HepG2 (cell line): ENCODE measurements at regions not wholly inside any gene's neighbourhood (a gene's known extent, or its start where the extent isn't known, plus 50 kb on each side); places are given as distances from the start of the nearest gene placed in this dataset.

ENCODE experiments used
- ATAC-seq: fragments of 200-7000 bp; cut with Tn5 transposase; 3 replicates; pipeline ENCODE4 v1.9.1; 2020; ENCODE audit warnings: mild to moderate bottlenecking, moderate library complexity
- BruUV-seq: library from RNA; stranded (reverse); fragments of 400-500 nt; replicated peaks from 2 replicates; lab custom pipeline; 2021; lab: Mats Ljungman, UMichigan
- CTCF ChIA-PET: fragments of 300-600 bp; formaldehyde crosslinking; extraction: SDS; loops from one replicate; lab custom pipeline; 2021; ENCODE audit warnings: low total read pairs, inconsistent platforms, low intra/inter-chr PET ratio; lab: Yijun Ruan, JAX
- POLR2A ChIA-PET: fragments of 350-600 bp; sonication (Branson Sonifier 250); formaldehyde crosslinking; loops from one replicate; lab custom pipeline; 2020; ENCODE audit warnings: antibody characterized with exemption, inconsistent platforms; lab: Yijun Ruan, JAX
- DNase-seq: peaks from one replicate; pipeline ENCODE4 v3.0.0-alpha.2; 2015; ENCODE audit warnings: low spot score
- FAIRE-seq: peaks from 3 replicates; lab custom pipeline; 2011; peaks lifted over from hg19 to GRCh38; lab: Jason Lieb, UNC
- H2AFZ ChIP-seq: one replicate; pipeline ENCODE4 v1.6.1; 2011; ENCODE audit warnings: low read length, inconsistent platforms
- H3K27ac ChIP-seq: fragments of 300-600 bp; 3 replicates; pipeline ENCODE4 v1.8.0; 2011; ENCODE audit warnings: mixed run types, mild to moderate bottlenecking, mixed read lengths, low read length, inconsistent platforms; ENCODE audit not compliant: insufficient read depth; ENCODE audit errors: extremely low read length
- H3K27me3 ChIP-seq, 2 experiments: fragments of 200-600 bp in 1 of 2; 2 replicates in 1 of 2; 3 replicates in 1 of 2; pipeline versions ENCODE4 v1.6.0 to v1.8.0; 2011; ENCODE audit warnings: low read length in 2 of 2, mild to moderate bottlenecking in 2 of 2, moderate library complexity in 2 of 2, inconsistent platforms in 1 of 2; ENCODE audit not compliant: insufficient read depth in 2 of 2, control insufficient read depth in 1 of 2
- H3K36me3 ChIP-seq, 2 experiments: fragments of 200-600 bp in 1 of 2; replicated peaks in 1 of 2; 2 replicates in 1 of 2; 3 replicates in 1 of 2; pipeline versions ENCODE4 v1.5.1 to v1.8.0; 2011; ENCODE audit warnings: low read length in 2 of 2, inconsistent platforms in 1 of 2; ENCODE audit not compliant: insufficient read depth in 2 of 2, control insufficient read depth in 1 of 2
- H3K4me1 ChIP-seq: 2 replicates; pipeline ENCODE4 v1.5.1; 2012; ENCODE audit warnings: low read length, inconsistent platforms; ENCODE audit not compliant: insufficient read depth
- H3K4me2 ChIP-seq: 2 replicates; pipeline ENCODE4 v1.6.0; 2011; ENCODE audit warnings: low read depth, low read length, inconsistent platforms
- H3K4me3 ChIP-seq, 3 experiments: fragments of 200-600 bp in 1 of 3; sonication (generic), shearing (Covaris generic) in 1 of 3; replicated peaks in 1 of 3; 2 replicates each; pipeline ENCODE4 v1.5.1; 2011 to 2016; ENCODE audit warnings: low read length in 3 of 3, inconsistent platforms in 2 of 3, low read depth in 2 of 3, mild to moderate bottlenecking in 2 of 3, control low read depth in 1 of 3, mixed read lengths in 1 of 3; ENCODE audit not compliant: insufficient read depth in 1 of 3
- H3K79me2 ChIP-seq: one replicate; pipeline ENCODE4 v1.6.1; 2011; ENCODE audit warnings: low read length, inconsistent platforms; ENCODE audit not compliant: insufficient read depth
- H3K9ac ChIP-seq: 2 replicates; pipeline ENCODE4 v1.6.0; 2011; ENCODE audit warnings: mild to moderate bottlenecking, low read depth, low read length, inconsistent platforms; ENCODE audit not compliant: insufficient read depth
- H3K9me3 ChIP-seq: 2 replicates; pipeline ENCODE4 v1.5.1; 2012; ENCODE audit warnings: mild to moderate bottlenecking, low read length
- H4K20me1 ChIP-seq: 2 replicates; pipeline ENCODE4 v1.6.0; 2011; ENCODE audit warnings: inconsistent platforms, mild to moderate bottlenecking, low read length, moderate library complexity; ENCODE audit not compliant: insufficient read depth
- AHR ChIP-seq: IDR thresholded peaks from 2 replicates; pipeline ENCODE4 v1.6.1; 2018; ENCODE audit warnings: missing genetic modification reagents, missing compliant biosample characterization
- FOXA1 ChIP-seq, 2 experiments: fragments of 450-650 bp in 1 of 2; sonication (generic) in 1 of 2; formaldehyde crosslinking in 1 of 2; IDR thresholded peaks; 2 replicates each; pipeline versions ENCODE4 v1.4.0 to v1.6.1; 2016 to 2020; ENCODE audit warnings: missing genetic modification reagents in 1 of 2
- NR1H2 ChIP-seq: sonication (generic); formaldehyde crosslinking; IDR thresholded peaks from 2 replicates; pipeline ENCODE4 v1.8.1; 2022; ENCODE audit warnings: low read depth, missing genetic modification reagents, borderline replicate concordance
- REPIN1 ChIP-seq: sonication (generic); formaldehyde crosslinking; IDR thresholded peaks from 2 replicates; pipeline ENCODE4 v1.8.0; 2022; ENCODE audit warnings: missing genetic modification reagents, low read depth, mild to moderate bottlenecking, borderline replicate concordance
- ZBTB7B ChIP-seq: sonication (generic); formaldehyde crosslinking; IDR thresholded peaks from 2 replicates; pipeline ENCODE4 v1.4.0; 2020; ENCODE audit warnings: missing genetic modification reagents
- ZKSCAN8 ChIP-seq: IDR thresholded peaks from 2 replicates; pipeline ENCODE4 v1.6.1; 2016; ENCODE audit warnings: borderline replicate concordance, missing genetic modification reagents, missing compliant biosample characterization
- ZNF577 ChIP-seq: sonication (generic); formaldehyde crosslinking; IDR thresholded peaks from 2 replicates; pipeline ENCODE4 v1.4.0; 2020; ENCODE audit warnings: mild to moderate bottlenecking, low read depth, missing genetic modification reagents, borderline replicate concordance
- ZNF747 ChIP-seq: sonication (generic); formaldehyde crosslinking; IDR thresholded peaks from 2 replicates; pipeline ENCODE4 v1.8.1; 2023; ENCODE audit warnings: missing genetic modification reagents, mild to moderate bottlenecking, borderline replicate concordance
- ZNF781 ChIP-seq: sonication (generic); formaldehyde crosslinking; IDR thresholded peaks from 2 replicates; pipeline ENCODE4 v1.5.1; 2020; ENCODE audit warnings: borderline replicate concordance, mild to moderate bottlenecking, missing genetic modification reagents; ENCODE audit errors: not compliant biosample characterization
- ZNF850 ChIP-seq: sonication (generic); formaldehyde crosslinking; conservative IDR thresholded peaks from 2 replicates; pipeline ENCODE4 v1.9.0; 2021; ENCODE audit warnings: mild to moderate bottlenecking, missing genetic modification reagents
- ZNF879 ChIP-seq: sonication (generic); formaldehyde crosslinking; IDR thresholded peaks from 2 replicates; pipeline ENCODE4 v1.8.1; 2023; ENCODE audit warnings: missing genetic modification reagents
- in situ Hi-C: cut with HindIII; loops from 2 replicates; pipeline ENCODE4 v1.10.0; 2017; ENCODE audit warnings: low pct_unique_long_range_greater_than_20kb; ENCODE audit not compliant: extremely low pct_ligation_motif_present
- intact Hi-C: fragments of 100-400 bp; cut with micrococcal nuclease; formaldehyde crosslinking; loops from one replicate; pipeline ENCODE4 v1.10.0; 2022; ENCODE audit not compliant: unreplicated experiment
- TF ChIP-seq, protein P1 (sequence below): sonication (generic); formaldehyde crosslinking; IDR thresholded peaks from 2 replicates; pipeline ENCODE4 v1.4.0; 2020; ENCODE audit warnings: missing genetic modification reagents
- TF ChIP-seq, protein P2 (sequence below): sonication (generic); formaldehyde crosslinking; IDR thresholded peaks from 2 replicates; pipeline ENCODE4 v1.4.0; 2020; ENCODE audit warnings: missing genetic modification reagents, borderline replicate concordance

DNA sequence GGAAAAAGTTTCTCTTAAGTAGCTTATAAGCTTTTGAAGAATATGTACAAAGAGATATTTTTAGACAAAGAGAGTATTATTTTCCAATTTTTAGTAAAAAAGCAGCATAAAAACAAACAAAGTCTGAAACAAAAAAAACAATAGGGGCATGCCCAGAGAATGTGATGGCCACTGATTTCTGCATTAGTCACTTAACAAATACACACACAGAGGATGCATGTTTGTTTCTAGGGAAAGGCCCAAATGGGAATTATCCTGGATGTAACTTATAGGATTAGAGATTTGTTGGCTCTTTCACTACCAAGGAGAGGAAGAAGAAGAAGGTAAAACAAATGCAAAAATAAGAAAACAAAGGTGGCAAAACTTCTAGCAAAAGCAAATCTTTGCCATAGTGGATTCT, 95.9 kb upstream of the SCOC start:
- TF ChIP-seq ZNF747 (CRISPR knock-in tag) (no peak), ZNF781 (CRISPR knock-in tag) (no peak), AHR (CRISPR knock-in tag) (no peak), ZNF879 (CRISPR knock-in tag) (no peak), ZNF577 (no peak), ZNF850 (CRISPR knock-in tag) (no peak), FOXA1 (IDR thresholded peaks at IDR 0.05) (no peak), FOXA1 (CRISPR knock-in tag; IDR thresholded peaks at IDR 0.05) (no peak), ZKSCAN8 (no peak), NR1H2 (no peak), REPIN1 (CRISPR knock-in tag) (no peak), ZBTB7B (no peak)
- TF ChIP-seq, protein P1, sequence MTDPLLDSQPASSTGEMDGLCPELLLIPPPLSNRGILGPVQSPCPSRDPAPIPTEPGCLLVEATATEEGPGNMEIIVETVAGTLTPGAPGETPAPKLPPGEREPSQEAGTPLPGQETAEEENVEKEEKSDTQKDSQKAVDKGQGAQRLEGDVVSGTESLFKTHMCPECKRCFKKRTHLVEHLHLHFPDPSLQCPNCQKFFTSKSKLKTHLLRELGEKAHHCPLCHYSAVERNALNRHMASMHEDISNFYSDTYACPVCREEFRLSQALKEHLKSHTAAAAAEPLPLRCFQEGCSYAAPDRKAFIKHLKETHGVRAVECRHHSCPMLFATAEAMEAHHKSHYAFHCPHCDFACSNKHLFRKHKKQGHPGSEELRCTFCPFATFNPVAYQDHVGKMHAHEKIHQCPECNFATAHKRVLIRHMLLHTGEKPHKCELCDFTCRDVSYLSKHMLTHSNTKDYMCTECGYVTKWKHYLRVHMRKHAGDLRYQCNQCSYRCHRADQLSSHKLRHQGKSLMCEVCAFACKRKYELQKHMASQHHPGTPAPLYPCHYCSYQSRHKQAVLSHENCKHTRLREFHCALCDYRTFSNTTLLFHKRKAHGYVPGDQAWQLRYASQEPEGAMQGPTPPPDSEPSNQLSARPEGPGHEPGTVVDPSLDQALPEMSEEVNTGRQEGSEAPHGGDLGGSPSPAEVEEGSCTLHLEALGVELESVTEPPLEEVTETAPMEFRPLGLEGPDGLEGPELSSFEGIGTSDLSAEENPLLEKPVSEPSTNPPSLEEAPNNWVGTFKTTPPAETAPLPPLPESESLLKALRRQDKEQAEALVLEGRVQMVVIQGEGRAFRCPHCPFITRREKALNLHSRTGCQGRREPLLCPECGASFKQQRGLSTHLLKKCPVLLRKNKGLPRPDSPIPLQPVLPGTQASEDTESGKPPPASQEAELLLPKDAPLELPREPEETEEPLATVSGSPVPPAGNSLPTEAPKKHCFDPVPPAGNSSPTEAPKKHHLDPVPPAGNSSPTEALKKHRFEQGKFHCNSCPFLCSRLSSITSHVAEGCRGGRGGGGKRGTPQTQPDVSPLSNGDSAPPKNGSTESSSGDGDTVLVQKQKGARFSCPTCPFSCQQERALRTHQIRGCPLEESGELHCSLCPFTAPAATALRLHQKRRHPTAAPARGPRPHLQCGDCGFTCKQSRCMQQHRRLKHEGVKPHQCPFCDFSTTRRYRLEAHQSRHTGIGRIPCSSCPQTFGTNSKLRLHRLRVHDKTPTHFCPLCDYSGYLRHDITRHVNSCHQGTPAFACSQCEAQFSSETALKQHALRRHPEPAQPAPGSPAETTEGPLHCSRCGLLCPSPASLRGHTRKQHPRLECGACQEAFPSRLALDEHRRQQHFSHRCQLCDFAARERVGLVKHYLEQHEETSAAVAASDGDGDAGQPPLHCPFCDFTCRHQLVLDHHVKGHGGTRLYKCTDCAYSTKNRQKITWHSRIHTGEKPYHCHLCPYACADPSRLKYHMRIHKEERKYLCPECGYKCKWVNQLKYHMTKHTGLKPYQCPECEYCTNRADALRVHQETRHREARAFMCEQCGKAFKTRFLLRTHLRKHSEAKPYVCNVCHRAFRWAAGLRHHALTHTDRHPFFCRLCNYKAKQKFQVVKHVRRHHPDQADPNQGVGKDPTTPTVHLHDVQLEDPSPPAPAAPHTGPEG (CRISPR knock-in tag) = no peak
- TF ChIP-seq, protein P2, sequence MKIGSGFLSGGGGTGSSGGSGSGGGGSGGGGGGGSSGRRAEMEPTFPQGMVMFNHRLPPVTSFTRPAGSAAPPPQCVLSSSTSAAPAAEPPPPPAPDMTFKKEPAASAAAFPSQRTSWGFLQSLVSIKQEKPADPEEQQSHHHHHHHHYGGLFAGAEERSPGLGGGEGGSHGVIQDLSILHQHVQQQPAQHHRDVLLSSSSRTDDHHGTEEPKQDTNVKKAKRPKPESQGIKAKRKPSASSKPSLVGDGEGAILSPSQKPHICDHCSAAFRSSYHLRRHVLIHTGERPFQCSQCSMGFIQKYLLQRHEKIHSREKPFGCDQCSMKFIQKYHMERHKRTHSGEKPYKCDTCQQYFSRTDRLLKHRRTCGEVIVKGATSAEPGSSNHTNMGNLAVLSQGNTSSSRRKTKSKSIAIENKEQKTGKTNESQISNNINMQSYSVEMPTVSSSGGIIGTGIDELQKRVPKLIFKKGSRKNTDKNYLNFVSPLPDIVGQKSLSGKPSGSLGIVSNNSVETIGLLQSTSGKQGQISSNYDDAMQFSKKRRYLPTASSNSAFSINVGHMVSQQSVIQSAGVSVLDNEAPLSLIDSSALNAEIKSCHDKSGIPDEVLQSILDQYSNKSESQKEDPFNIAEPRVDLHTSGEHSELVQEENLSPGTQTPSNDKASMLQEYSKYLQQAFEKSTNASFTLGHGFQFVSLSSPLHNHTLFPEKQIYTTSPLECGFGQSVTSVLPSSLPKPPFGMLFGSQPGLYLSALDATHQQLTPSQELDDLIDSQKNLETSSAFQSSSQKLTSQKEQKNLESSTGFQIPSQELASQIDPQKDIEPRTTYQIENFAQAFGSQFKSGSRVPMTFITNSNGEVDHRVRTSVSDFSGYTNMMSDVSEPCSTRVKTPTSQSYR (CRISPR knock-in tag) = no peak
- Histone ChIP-seq H2AFZ (no peak overlapping the region), H3K9ac (no peak overlapping the region), H3K27ac (no peak overlapping the region), H3K36me3 (no peaks in the 10 kb centered on the region), H4K20me1 (no peaks in the 10 kb centered on the region), H3K27me3 (peaks cover 0 to 2% of the 10 kb centered on the region in 2 experiments; a peak in 1 of 5 replicates), H3K4me1 (no peaks in the 10 kb centered on the region), H3K4me3 (no peak overlapping the region), H3K79me2 (no peaks in the 10 kb centered on the region), H3K4me2 (no peak overlapping the region), H3K9me3 (no peaks in the 10 kb centered on the region)
- BruUV-seq = no TSS peak
- ATAC-seq = no peak
- DNase-seq = no peak
- intact Hi-C loops (no loop called here), in situ Hi-C loops (no loop called here)
- FAIRE-seq = no peak
- ChIA-PET CTCF (no interaction called here), POLR2A (no interaction called here)
